Endothelial cell of umbilical vein (primary cell): ENCODE measurements at regions not wholly inside any gene's neighbourhood (a gene's known extent, or its start where the extent isn't known, plus 50 kb on each side); places are given as distances from the start of the nearest gene placed in this dataset.

Source experiments
- BruUV-seq: library from RNA; stranded (reverse); fragments of 400-500 nt; replicated peaks from 2 replicates; lab custom pipeline; 2021; lab: Mats Ljungman, UMichigan
- CTCF ChIA-PET: fragments of 300-600, 350-600 bp; sonication (Branson Sonifier 250); formaldehyde crosslinking; loops from one replicate; lab custom pipeline; 2021; ENCODE audit warnings: antibody characterized with exemption, inconsistent platforms; lab: Charles Lee
- POLR2A ChIA-PET: fragments of 300-600, 350-600 bp; sonication (Branson Sonifier 250); formaldehyde crosslinking; loops from one replicate; lab custom pipeline; 2021; ENCODE audit warnings: antibody characterized with exemption, inconsistent platforms; lab: Charles Lee
- DNase-seq: peaks from one replicate; pipeline ENCODE4 v3.0.0-alpha.2; 2011; ENCODE audit warnings: low read depth, low spot score
- FAIRE-seq: peaks from 2 replicates; lab custom pipeline; 2011; peaks lifted over from hg19 to GRCh38; lab: Jason Lieb, UNC
- H2AFZ ChIP-seq: 2 replicates; pipeline ENCODE4 v1.6.0; 2012; ENCODE audit warnings: low read depth, low read length, control low read depth, inconsistent platforms
- H3K27ac ChIP-seq: 2 replicates; pipeline ENCODE4 v1.5.1; 2011; ENCODE audit warnings: low read depth, mild to moderate bottlenecking, control low read depth, low read length, moderate library complexity; ENCODE audit not compliant: insufficient read depth
- H3K27me3 ChIP-seq, 2 experiments: 2 replicates each; pipeline versions ENCODE4 v1.6.0 to v1.6.1; 2011; ENCODE audit warnings: low read length in 2 of 2, mixed read lengths in 1 of 2; ENCODE audit not compliant: control insufficient read depth in 2 of 2, insufficient read depth in 2 of 2
- H3K36me3 ChIP-seq, 2 experiments: 2 replicates in 1 of 2; 3 replicates in 1 of 2; pipeline ENCODE4 v1.5.1; 2011; ENCODE audit warnings: low read length in 2 of 2, mild to moderate bottlenecking in 1 of 2, moderate library complexity in 1 of 2; ENCODE audit not compliant: control insufficient read depth in 2 of 2, insufficient read depth in 2 of 2; ENCODE audit errors: extremely low read depth in 1 of 2
- H3K4me1 ChIP-seq: 3 replicates; pipeline ENCODE4 v1.5.1; 2011; ENCODE audit warnings: mild to moderate bottlenecking, low read length; ENCODE audit not compliant: control insufficient read depth, insufficient read depth; ENCODE audit errors: extremely low read depth
- H3K4me2 ChIP-seq: 2 replicates; pipeline ENCODE4 v1.6.1; 2011; ENCODE audit warnings: low read length, control low read depth, mixed read lengths; ENCODE audit not compliant: insufficient read depth
- H3K4me3 ChIP-seq, 3 experiments: fragments of 200-600 bp in 1 of 3; sonication (generic), shearing (Covaris generic) in 1 of 3; replicated peaks in 1 of 3; 2 replicates each; pipeline ENCODE4 v1.5.1; 2011 to 2016; ENCODE audit warnings: control low read depth in 3 of 3, low read length in 3 of 3, mild to moderate bottlenecking in 2 of 3, inconsistent platforms in 1 of 3, low read depth in 1 of 3, moderate library complexity in 1 of 3; ENCODE audit not compliant: insufficient read depth in 1 of 3
- H3K79me2 ChIP-seq: 2 replicates; pipeline ENCODE4 v1.6.0; 2012; ENCODE audit warnings: low read length, inconsistent platforms; ENCODE audit not compliant: control insufficient read depth, insufficient read depth
- H3K9ac ChIP-seq: replicated peaks from 2 replicates; pipeline ENCODE3; 2011; ENCODE audit warnings: low read length, control low read depth; ENCODE audit not compliant: insufficient read depth; ENCODE audit errors: extremely low read depth
- H3K9me1 ChIP-seq: replicated peaks from 3 replicates; pipeline ENCODE4 v1.6.0; 2011; ENCODE audit warnings: mild to moderate bottlenecking, low read length; ENCODE audit not compliant: control insufficient read depth, insufficient read depth; ENCODE audit errors: extremely low read depth
- H3K9me3 ChIP-seq: replicated peaks from 2 replicates; pipeline ENCODE4 v1.5.1; 2012; ENCODE audit warnings: low read length, inconsistent platforms; ENCODE audit not compliant: control insufficient read depth, insufficient read depth
- H4K20me1 ChIP-seq: replicated peaks from 2 replicates; pipeline ENCODE3; 2011; ENCODE audit warnings: mild to moderate bottlenecking, low read length; ENCODE audit not compliant: control insufficient read depth, insufficient read depth; ENCODE audit errors: extremely low read depth
- EZH2 ChIP-seq: IDR thresholded peaks from 2 replicates; pipeline ENCODE4 v1.6.1; 2012; ENCODE audit warnings: borderline replicate concordance, low read depth, mild to moderate bottlenecking, moderate library complexity, low read length, inconsistent platforms; ENCODE audit not compliant: severe bottlenecking
- FOS ChIP-seq: IDR thresholded peaks from 2 replicates; pipeline ENCODE4 v1.6.1; 2011; ENCODE audit warnings: mild to moderate bottlenecking, low read length, moderate library complexity, borderline replicate concordance; ENCODE audit not compliant: insufficient read depth
- GATA2 ChIP-seq: IDR thresholded peaks from 2 replicates; pipeline ENCODE4 v1.7.0; 2011; ENCODE audit warnings: low read depth, mild to moderate bottlenecking, moderate library complexity, mixed read lengths, low read length; ENCODE audit not compliant: insufficient read length, insufficient read depth
- JUN ChIP-seq: IDR thresholded peaks from 2 replicates; pipeline ENCODE4 v1.6.1; 2011; ENCODE audit warnings: borderline replicate concordance, low read depth; ENCODE audit not compliant: insufficient read length, insufficient read depth
- MYC ChIP-seq: IDR thresholded peaks from one replicate; pipeline ENCODE4 v1.6.1; 2011; ENCODE audit warnings: mild to moderate bottlenecking, low read depth, low read length
- POLR2A ChIP-seq: IDR thresholded peaks from 2 replicates; pipeline ENCODE4 v1.6.1; 2012; ENCODE audit warnings: low read depth, mild to moderate bottlenecking, control low read depth, low read length
- POLR2AphosphoS5 ChIP-seq: IDR thresholded peaks from 2 replicates; pipeline ENCODE4 v1.6.1; 2012; ENCODE audit warnings: low read depth, mild to moderate bottlenecking, control low read depth, low read length, moderate library complexity; ENCODE audit not compliant: insufficient read depth
- dilution Hi-C: fragments of 300-500 bp; cut with MboI; formaldehyde crosslinking; loops from one replicate; pipeline ENCODE4 v1.15.0; 2019; ENCODE audit warnings: low sequenced_read_pairs; ENCODE audit not compliant: extremely low pct_ligation_motif_present
- intact Hi-C: fragments of 100-400 bp; cut with micrococcal nuclease; formaldehyde crosslinking; loops from one replicate; pipeline ENCODE4 v1.10.0; 2022
- TF ChIP-seq, protein P1 (sequence below), 2 donors: IDR thresholded peaks; 1 replicate in 1 of 2; 2 replicates in 1 of 2; pipeline ENCODE4 v1.5.1; 2011; ENCODE audit warnings: low read length in 2 of 2, mild to moderate bottlenecking in 2 of 2, moderate library complexity in 2 of 2, control low read depth in 1 of 2, inconsistent platforms in 1 of 2, low read depth in 1 of 2; ENCODE audit not compliant: insufficient read depth in 1 of 2; ENCODE audit errors: extremely low read depth in 1 of 2
- TF ChIP-seq, protein P2 (sequence below): IDR thresholded peaks from 2 replicates; pipeline ENCODE4 v1.6.1; 2011; ENCODE audit not compliant: insufficient read depth, insufficient read length

DNA sequence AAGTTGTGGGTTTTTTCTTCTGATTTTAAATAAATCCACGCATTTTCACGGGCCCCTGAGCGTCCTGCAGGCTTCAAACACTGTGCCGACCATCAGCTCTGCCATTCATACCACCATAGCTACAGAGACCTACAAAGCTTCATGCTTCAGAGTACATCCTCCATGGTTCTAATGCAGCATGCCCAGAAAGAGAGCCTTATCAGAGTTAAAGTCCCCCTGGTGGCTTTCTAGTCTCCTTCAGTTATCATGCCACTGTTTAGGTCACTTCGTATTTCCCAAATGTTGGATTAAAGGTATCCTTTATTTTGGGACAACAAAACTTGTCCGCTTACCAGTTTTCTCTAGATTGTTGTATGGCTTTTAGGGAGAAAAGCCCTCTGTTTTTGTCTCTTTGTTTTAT lies 66.7 kb upstream of the VCX2 start:
- no peaks in the 10 kb centered on the region for H3K27me3 ChIP-seq
- dilution Hi-C loops = no loop called here
- intact Hi-C loops = no loop called here
- no peaks in the 10 kb centered on the region for H3K79me2 ChIP-seq
- H3K4me2 ChIP-seq = no peak overlapping the region
- FAIRE-seq (no peak), DNase-seq (no peak)
- TF ChIP-seq, protein P1, sequence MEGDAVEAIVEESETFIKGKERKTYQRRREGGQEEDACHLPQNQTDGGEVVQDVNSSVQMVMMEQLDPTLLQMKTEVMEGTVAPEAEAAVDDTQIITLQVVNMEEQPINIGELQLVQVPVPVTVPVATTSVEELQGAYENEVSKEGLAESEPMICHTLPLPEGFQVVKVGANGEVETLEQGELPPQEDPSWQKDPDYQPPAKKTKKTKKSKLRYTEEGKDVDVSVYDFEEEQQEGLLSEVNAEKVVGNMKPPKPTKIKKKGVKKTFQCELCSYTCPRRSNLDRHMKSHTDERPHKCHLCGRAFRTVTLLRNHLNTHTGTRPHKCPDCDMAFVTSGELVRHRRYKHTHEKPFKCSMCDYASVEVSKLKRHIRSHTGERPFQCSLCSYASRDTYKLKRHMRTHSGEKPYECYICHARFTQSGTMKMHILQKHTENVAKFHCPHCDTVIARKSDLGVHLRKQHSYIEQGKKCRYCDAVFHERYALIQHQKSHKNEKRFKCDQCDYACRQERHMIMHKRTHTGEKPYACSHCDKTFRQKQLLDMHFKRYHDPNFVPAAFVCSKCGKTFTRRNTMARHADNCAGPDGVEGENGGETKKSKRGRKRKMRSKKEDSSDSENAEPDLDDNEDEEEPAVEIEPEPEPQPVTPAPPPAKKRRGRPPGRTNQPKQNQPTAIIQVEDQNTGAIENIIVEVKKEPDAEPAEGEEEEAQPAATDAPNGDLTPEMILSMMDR (IDR thresholded peaks at IDR 0.05; ENCODE audit: extremely low read depth in 1 of 2, insufficient read depth in 1 of 2, low read depth in 1 of 2, low read length in 2 of 2) = no peak
- TF ChIP-seq JUN (no peak), GATA2 (no peak), MYC (no peak), FOS (no peak), EZH2 (no peak), POLR2A (no peak), POLR2AphosphoS5 (no peak)
- TF ChIP-seq, protein P2, sequence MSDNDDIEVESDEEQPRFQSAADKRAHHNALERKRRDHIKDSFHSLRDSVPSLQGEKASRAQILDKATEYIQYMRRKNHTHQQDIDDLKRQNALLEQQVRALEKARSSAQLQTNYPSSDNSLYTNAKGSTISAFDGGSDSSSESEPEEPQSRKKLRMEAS = no peak
- no peaks in the 10 kb centered on the region for H3K9me3 ChIP-seq
- H3K9me1 ChIP-seq = no peaks in the 10 kb centered on the region
- no peak overlapping the region for H2AFZ ChIP-seq
- no peaks in the 10 kb centered on the region for H3K4me1 ChIP-seq
- H3K9ac ChIP-seq = no peak overlapping the region
- H3K27ac ChIP-seq = no peak overlapping the region
- BruUV-seq = no TSS peak
- ChIA-PET POLR2A (no interaction called here), CTCF (no interaction called here)
- H4K20me1 ChIP-seq = no peaks in the 10 kb centered on the region
- no peaks in the 10 kb centered on the region for H3K36me3 ChIP-seq
- H3K4me3 ChIP-seq = no peak overlapping the region
